Nucleus accumbens (tissue), 56 donors: ENCODE measurements at regions not wholly inside any gene's neighbourhood (a gene's known extent, or its start where the extent isn't known, plus 50 kb on each side); places are given as distances from the start of the nearest gene placed in this dataset.
"Not testable (repeated sequence)": the region's sequence is repeated elsewhere in the genome, so short reads cannot be mapped to it uniquely, and the experiment has no call there.

Experiments
- DNase-seq, 56 donors: peaks; one replicate each; lab custom pipeline; 2025; lab: John Stamatoyannopoulos, UW

GRCh38 chr19:13665125-13665905 lies 99.0 kb upstream of the MRI1 start:
- DNase-seq = no peak

GRCh38 chr19:13652810-13653590 lies 111.3 kb upstream of the MRI1 start:
- DNase-seq = no peak

DNA sequence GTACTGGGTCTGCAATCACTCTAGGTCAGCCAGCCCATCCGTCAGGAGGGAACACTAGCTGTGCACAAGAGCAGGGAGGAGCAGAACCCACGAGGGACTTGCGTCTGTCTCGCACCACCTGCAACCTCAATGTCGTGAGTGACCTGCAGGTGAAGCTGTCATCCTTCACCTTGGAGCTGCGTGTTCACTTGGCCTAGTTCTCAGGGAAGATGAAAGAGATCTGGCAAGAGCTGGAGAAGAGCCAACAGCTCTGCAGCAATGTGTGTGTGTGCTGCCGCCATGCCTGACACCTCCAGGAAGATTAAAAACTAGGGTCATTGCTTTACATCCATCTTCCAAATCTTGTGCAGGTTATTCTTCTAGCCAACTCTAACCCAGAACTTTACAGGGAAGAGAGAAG lies 117.6 kb upstream of the MRI1 start:
- no peak for DNase-seq

DNA sequence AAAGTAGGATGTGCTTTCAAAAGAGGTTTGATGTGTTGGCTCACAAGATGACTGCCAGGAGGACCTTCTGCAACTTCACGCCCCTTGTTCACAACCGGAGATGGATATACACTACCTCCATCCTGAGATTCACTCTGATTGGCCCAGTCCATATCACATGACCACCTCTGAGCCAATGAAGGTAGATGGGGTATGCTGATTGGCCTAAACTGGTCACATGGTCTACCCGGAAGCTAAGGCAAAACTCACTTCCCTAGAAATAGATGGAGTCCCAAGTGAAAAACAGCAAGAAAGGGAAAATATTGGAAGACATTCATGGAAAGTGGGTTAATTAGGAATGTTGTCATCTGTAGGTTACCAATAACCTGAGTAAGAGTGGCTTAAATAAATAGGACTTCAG lies 119.7 kb upstream of the MRI1 start:
- no peak for DNase-seq

GRCh38 chr19:13640611-13641010 lies 123.7 kb upstream of the MRI1 start:
- DNase-seq = no peak

GRCh38 chr19:13639342-13639929 lies 124.9 kb upstream of the MRI1 start:
- no peak for DNase-seq

GRCh38 chr19:13637664-13638063 lies 126.7 kb upstream of the MRI1 start:
- DNase-seq = no peak

- no peak for DNase-seq
Observed at GRCh38 chr19:13634658-13635057, 128.4 kb upstream of the CACNA1A start.

- no peak for DNase-seq
Observed at GRCh38 chr19:13633522-13633922, 127.2 kb upstream of the CACNA1A start.

DNA sequence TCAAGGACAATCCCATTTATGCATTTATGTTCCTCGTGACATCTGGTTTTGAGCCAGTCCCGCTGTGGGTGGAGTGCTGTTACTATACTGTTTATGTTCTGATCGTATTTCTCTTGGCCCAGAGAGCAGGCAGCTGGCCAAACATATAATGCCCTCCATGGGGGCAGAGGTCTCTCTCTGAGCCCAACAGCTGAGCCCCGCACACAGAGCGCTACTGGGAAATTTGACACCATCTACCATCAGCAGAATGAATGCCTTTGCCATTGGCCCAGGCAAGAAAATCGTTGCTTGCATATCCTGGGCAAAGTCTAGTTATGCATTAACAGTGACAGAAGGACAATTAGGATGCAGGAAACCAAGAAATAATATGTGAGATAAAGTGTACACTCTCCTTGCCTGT lies 126.8 kb upstream of the CACNA1A start:
- no peak for DNase-seq

GRCh38 chr19:13632164-13632563 lies 125.9 kb upstream of the CACNA1A start:
- not testable (repeated sequence) for DNase-seq

- no peak for DNase-seq
Observed at GRCh38 chr19:13629687-13630357, 123.5 kb upstream of the CACNA1A start.

DNA sequence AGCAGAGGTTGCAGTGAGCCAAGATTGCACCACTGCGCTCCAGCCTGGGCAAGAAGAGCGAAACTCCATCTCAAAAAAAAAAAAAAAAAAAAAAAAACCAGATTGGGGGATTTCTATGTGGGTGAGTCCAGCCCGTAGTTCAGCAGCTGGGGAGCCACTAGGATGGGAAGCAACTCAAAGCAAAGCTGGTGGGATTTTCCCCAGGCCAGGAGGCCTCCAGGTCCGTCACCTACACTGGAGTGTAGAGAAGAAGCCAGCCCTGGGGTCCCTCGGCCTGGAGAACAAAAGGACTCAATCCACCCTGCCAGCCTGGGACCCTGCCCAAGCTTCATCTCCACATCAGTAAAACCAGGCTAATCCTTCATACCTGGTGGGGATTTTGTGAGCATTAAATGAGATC lies 121.3 kb upstream of the CACNA1A start:
- no peak for DNase-seq

DNA sequence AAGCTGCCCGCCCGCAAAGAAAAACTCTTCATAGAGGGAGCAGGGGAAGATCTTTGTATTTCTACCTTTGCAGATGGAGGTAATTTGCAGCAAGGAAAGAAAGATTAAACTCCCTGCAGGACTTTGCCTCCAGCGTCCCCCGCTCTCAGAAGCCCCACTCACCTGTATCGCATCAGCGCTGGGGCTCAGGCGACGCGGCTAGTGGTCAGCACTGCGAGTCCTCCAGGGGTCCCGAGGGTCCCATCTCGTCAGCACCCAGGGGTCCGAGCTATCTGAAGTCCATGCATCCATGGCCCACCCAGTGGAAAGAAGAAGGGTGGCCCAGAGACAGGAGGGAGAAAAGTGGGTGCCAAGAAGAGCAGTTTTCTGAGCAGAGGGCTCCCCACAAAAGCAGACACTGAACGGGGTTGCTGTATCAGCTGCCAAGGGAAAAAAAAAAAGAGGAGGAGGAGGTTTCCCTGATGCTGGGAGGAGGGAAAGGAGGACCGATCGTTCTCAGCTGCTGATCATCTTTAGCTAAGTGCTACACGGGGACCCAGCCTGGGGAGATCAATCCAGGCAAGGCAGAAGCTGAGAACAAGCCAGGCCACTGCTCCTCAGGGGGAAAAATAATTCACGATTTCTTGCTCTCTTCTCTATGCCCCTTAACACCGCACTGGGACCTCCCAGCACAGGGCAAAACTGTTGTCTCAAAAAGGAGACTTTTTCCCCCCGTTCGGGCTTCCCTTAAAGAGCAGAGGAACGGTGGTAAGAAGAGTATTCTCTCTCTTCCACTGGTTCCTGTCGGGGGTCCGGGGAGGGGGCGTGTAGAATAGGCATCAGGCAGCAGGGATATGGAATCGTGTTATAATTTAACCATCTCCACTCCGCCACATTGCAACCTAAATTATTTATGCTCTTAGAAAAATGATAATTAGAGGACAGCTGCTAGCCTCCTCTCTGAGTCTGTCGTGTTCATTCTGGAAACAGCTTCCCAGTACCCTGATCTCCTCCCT lies 117.7 kb upstream of the CACNA1A start:
- peak in 10 of 56 donors; percentile 3 to 35 (median 15) for DNase-seq

GRCh38 chr19:13622766-13623715 lies 116.8 kb upstream of the CACNA1A start:
- DNase-seq = no peak

GRCh38 chr19:13621413-13621812 lies 115.1 kb upstream of the CACNA1A start:
- no peak for DNase-seq

DNA sequence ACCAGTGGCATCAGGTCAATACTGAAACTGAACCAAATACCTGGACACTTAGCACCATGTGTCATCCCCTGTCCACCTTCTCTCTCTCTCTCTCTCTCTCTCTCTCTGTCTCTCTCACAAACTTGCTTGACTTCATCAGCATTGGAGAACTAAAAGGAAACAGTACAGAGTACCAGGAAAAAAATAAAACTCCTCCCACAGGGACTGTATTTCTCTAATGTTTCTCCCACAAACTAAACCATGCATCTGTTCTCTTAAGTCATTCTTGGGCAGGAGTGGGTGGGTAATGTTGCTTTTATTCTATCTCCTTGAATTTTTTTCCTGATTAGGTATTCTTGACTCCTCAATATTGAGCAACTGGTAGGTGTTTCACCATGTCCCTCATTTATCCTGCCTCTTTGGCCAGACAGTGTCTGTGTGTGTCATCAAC lies 112.9 kb upstream of the CACNA1A start:
- DNase-seq = peak in 2 of 56 donors; percentile 7 to 27

DNA sequence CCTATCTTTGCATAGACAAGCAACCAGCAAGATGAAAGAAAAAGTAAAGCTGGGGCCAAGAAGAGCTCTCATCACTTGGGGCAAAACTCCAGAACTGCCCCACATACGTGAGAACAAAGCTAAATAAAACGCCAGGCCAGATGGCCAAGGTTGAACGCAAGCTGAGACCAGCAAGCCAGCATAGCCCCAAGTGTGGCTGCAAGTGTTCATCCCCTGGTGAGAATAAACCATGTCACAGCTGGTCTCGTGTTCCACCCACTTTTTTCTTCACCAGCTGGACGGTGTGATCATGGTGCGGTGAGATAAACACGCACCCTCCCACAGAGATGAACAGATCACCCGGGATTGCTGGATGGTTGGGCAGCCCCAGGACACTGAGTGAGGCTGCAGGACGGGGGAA lies 109.6 kb upstream of the CACNA1A start:
- DNase-seq = no peak

- DNase-seq = no peak
Observed at GRCh38 chr19:13613447-13613846, 107.2 kb upstream of the CACNA1A start.
